Small intestine (tissue), 7 donors: ENCODE measurements at regions not wholly inside any gene's neighbourhood (a gene's known extent, or its start where the extent isn't known, plus 50 kb on each side); places are given as distances from the start of the nearest gene placed in this dataset.

Source experiments
- DNase-seq, 2 donors: peaks; one replicate each; pipeline versions ENCODE4 v3.0.0 to v3.0.0-alpha.2; 2013
- FAIRE-seq: peaks from 2 replicates; lab custom pipeline; 2012; peaks lifted over from hg19 to GRCh38; lab: Jason Lieb, UNC
- H3K27ac ChIP-seq, 3 donors: one replicate each; pipeline ENCODE4 v1.5.1; 2013; ENCODE audit warnings: low read length in 2 of 3, mild to moderate bottlenecking in 2 of 3, control low read depth in 1 of 3, inconsistent platforms in 1 of 3, low read depth in 1 of 3, moderate library complexity in 1 of 3
- H3K27me3 ChIP-seq, 3 donors: one replicate each; pipeline ENCODE4 v1.6.1; 2013; ENCODE audit warnings: low read length in 3 of 3, inconsistent platforms in 1 of 3; ENCODE audit not compliant: control insufficient read depth in 3 of 3, insufficient read depth in 3 of 3
- H3K36me3 ChIP-seq, 3 donors: one replicate each; pipeline ENCODE4 v1.6.1; 2013; ENCODE audit warnings: low read length in 3 of 3, inconsistent platforms in 1 of 3, low read depth in 1 of 3, mild to moderate bottlenecking in 1 of 3, moderate library complexity in 1 of 3; ENCODE audit not compliant: control insufficient read depth in 3 of 3, insufficient read depth in 2 of 3
- H3K4me1 ChIP-seq, 3 donors: one replicate each; pipeline ENCODE4 v1.6.1; 2013; ENCODE audit warnings: low read length in 2 of 3, inconsistent platforms in 1 of 3, low read depth in 1 of 3, mild to moderate bottlenecking in 1 of 3, moderate library complexity in 1 of 3; ENCODE audit not compliant: control insufficient read depth in 3 of 3, insufficient read depth in 2 of 3
- H3K4me3 ChIP-seq, 3 donors: one replicate each; pipeline ENCODE4 v1.5.1; 2013; ENCODE audit warnings: low read length in 3 of 3, control low read depth in 1 of 3, inconsistent platforms in 1 of 3, low read depth in 1 of 3, mild to moderate bottlenecking in 1 of 3, moderate library complexity in 1 of 3
- H3K9me3 ChIP-seq, 2 donors: one replicate each; pipeline ENCODE4 v1.6.1; 2013; ENCODE audit warnings: low read depth in 1 of 2, low read length in 1 of 2; ENCODE audit not compliant: control insufficient read depth in 2 of 2, insufficient read depth in 1 of 2
- WGBS, 3 donors: extraction: QIAGEN DNeasy Blood & Tissue Kit; methylation state at CpG; one replicate each; pipeline ENCODE4 v1.1.7; 2013; 5-methylcytosine and 5-hydroxymethylcytosine counted together
- donor health status: healthy with polysubstance abuse.
- donor health status: control.
- donor health status: control.
- donor health status: Bipolar disorder and iron deficiency.
- donor health status: healthy.

DNA sequence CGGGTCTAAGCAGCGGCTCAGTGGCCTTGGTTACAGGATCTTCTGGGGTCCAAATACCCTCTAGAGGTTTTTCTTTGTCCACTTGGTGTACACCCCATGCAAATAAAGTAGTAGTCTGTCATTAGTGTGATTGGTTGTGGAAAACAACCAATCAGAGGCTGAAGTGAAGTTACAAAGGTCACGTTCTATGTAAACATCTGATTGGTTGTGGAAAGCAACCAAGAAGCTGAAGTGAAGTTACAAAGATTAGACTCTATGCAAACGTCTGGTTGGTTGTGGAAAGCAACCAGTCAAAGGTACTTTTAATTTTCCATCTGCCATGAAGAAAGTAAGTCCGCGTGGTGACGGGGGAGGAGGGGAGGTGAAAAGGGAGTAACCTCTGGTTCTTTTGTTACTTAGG is 790.9 kb downstream of the UQCRFS1 start:
- peaks cover 0 to 7% (median 0%) of the 10 kb centered on the region in 3 donors for H3K27me3 ChIP-seq
- H3K4me1 ChIP-seq = no peaks in the 10 kb centered on the region
- DNase-seq = no peak
- no peaks in the 10 kb centered on the region for H3K36me3 ChIP-seq
- no peaks in the 10 kb centered on the region for H3K9me3 ChIP-seq
- H3K4me3 ChIP-seq = no peak overlapping the region
- WGBS, 3 donors = 60 to 71% (median 66%) methylated on average over 7 of the region's 7 CpGs
- H3K27ac ChIP-seq = no peak overlapping the region
- FAIRE-seq = no peak

- H3K9me3 ChIP-seq = no peaks in the 10 kb centered on the region
- H3K36me3 ChIP-seq = no peaks in the 10 kb centered on the region
- no peaks in the 10 kb centered on the region for H3K4me1 ChIP-seq
- DNase-seq (no peak), FAIRE-seq (no peak)
- H3K27me3 ChIP-seq = peaks cover 0 to 3% (median 0%) of the 10 kb centered on the region in 3 donors
- no peak overlapping the region for H3K27ac ChIP-seq
- 73 to 85% (median 75%) methylated on average over 13 of the region's 13 CpGs for WGBS, 3 donors
- H3K4me3 ChIP-seq = no peak overlapping the region
These were observed 792.0 kb downstream of the UQCRFS1 start for GRCh38 chr19:28420811-28421550.

DNA sequence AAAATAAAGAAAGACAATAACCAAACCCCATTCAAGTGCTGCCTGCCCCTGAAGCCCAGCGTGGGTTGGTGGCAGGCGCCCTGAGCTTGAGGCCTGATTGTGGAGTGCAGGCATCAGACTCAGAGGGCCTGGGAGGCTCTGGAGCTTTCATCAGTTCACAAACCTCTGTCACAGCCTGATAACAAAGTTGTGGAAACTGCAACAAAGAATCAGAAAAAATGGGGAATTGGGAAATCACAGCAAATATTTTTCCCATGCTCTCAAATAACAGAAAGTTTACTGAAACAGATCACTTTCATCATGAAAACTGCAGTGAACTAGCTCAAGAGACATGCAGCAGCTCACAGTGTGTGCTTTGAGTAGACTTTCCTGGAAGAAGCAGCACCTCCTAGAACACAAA is 793.6 kb downstream of the UQCRFS1 start:
- H3K27ac ChIP-seq = no peak overlapping the region
- no peak for FAIRE-seq
- no peaks in the 10 kb centered on the region for H3K36me3 ChIP-seq
- H3K27me3 ChIP-seq = no peaks in the 10 kb centered on the region
- WGBS, 3 donors = 84 to 97% (median 89%) methylated on average over 2 of the region's 2 CpGs
- no peak overlapping the region for H3K4me3 ChIP-seq
- no peak for DNase-seq
- H3K4me1 ChIP-seq = no peaks in the 10 kb centered on the region
- no peaks in the 10 kb centered on the region for H3K9me3 ChIP-seq

GRCh38 chr19:28417361-28417760 is 795.6 kb downstream of the UQCRFS1 start:
- no peak for DNase-seq
- Histone ChIP-seq H3K4me1 (no peaks in the 10 kb centered on the region), H3K27me3 (no peaks in the 10 kb centered on the region), H3K9me3 (no peaks in the 10 kb centered on the region), H3K4me3 (no peak overlapping the region), H3K27ac (no peak overlapping the region), H3K36me3 (no peaks in the 10 kb centered on the region)
- no peak for FAIRE-seq
- 77 to 89% (median 80%) methylated on average over 5 of the region's 5 CpGs for WGBS, 3 donors

DNA sequence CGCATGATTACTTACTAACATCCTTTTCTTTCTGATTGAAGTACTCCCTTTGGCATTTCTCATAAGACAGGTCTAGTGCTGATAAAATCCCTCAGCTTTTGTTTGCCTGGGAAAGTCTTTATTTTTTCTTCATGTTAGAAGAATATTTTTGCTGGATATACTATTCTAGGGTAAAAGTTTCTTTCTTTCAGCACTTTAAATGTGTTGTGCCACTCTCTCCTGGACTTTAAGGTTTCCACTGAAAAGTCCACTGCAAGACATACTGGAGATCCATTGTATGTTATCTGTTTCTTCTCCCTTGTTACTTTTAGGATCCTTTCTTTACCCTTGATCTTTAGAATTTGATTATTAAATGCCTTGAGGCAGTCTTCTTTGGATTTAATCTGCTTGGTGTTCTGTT is 796.7 kb downstream of the UQCRFS1 start:
- H3K9me3 ChIP-seq = no peaks in the 10 kb centered on the region
- no peak overlapping the region for H3K4me3 ChIP-seq
- DNase-seq (no peak), FAIRE-seq (no peak)
- 89 to 97% (median 95%) methylated on average over 1 of the region's 1 CpG for WGBS, 3 donors
- no peaks in the 10 kb centered on the region for H3K4me1 ChIP-seq
- no peak overlapping the region for H3K27ac ChIP-seq
- no peaks in the 10 kb centered on the region for H3K27me3 ChIP-seq
- H3K36me3 ChIP-seq = no peaks in the 10 kb centered on the region

DNA sequence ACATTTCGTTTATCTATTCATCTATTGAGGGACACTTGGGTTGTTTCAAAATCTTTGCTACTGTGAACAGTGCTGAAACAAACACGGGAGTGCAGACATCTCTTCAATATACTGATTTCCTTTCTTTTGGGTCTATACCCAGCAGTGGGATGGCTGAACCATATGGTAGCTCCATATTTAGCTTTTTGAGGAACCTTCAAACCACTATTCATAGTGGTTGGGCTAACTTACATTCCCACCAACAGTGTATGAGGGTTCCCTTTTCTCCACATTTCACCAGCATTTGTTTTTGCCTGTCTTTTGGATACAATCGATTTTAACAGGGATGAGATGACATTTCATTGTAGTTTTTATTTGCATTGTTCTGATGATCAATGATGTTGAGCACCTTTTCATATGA is 798.2 kb downstream of the UQCRFS1 start:
- FAIRE-seq (no peak), DNase-seq (no peak)
- H3K27me3 ChIP-seq = no peaks in the 10 kb centered on the region
- H3K9me3 ChIP-seq = no peaks in the 10 kb centered on the region
- H3K4me1 ChIP-seq = no peaks in the 10 kb centered on the region
- H3K27ac ChIP-seq = no peak overlapping the region
- 33 to 54% (median 52%) methylated on average over 3 of the region's 3 CpGs for WGBS, 3 donors
- no peak overlapping the region for H3K4me3 ChIP-seq
- H3K36me3 ChIP-seq = no peaks in the 10 kb centered on the region

DNA sequence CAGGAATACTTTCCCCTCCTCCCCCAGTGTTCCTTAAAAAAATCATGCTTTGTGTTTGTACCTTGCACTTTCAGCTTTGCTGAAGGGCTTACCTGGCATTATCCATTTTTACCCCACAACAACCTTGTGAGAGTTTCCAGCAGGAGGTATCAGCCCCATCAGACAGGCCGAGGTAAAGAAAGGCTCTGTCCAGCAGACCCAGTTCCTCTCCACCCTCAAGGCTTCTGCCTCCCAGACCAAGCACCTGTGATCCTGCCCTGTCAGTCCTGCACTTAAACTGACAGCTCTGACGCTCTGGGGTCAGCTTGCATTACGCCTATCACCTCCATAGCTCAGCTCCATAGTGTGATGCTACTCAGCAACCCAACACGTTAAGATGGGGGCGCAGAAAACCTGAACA is 803.1 kb downstream of the UQCRFS1 start:
- H3K27me3 ChIP-seq = peaks cover 0 to 4% (median 0%) of the 10 kb centered on the region in 3 donors
- FAIRE-seq (no peak), DNase-seq (no peak)
- 58 to 76% (median 61%) methylated on average over 5 of the region's 5 CpGs for WGBS, 3 donors
- no peaks in the 10 kb centered on the region for H3K36me3 ChIP-seq
- H3K9me3 ChIP-seq = no peaks in the 10 kb centered on the region
- no peaks in the 10 kb centered on the region for H3K4me1 ChIP-seq
- no peak overlapping the region for H3K27ac ChIP-seq
- H3K4me3 ChIP-seq = no peak overlapping the region

DNA sequence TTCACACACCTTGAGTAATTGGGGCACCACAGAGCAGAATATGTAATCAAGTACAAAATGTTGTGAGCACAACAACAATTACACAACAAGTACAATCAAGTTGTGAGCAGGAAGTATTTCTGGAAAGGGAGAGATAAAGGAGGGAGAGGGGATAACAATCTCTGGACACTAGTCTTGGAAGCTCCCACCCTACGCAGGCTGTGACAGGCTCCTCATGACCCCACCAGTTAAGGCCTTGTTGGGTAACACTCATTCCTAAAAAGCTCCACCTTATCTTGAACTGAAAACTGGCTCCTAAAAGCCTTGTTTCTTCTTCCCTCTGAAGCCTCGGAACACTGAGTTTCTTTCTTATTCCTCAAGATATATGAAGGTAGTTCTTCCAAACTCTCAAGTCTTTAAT is 806.0 kb downstream of the UQCRFS1 start:
- no peaks in the 10 kb centered on the region for H3K36me3 ChIP-seq
- DNase-seq (no peak), FAIRE-seq (no peak)
- H3K4me1 ChIP-seq = no peaks in the 10 kb centered on the region
- H3K27me3 ChIP-seq = peaks cover 0 to 4% (median 0%) of the 10 kb centered on the region in 3 donors
- no peak overlapping the region for H3K4me3 ChIP-seq
- no peaks in the 10 kb centered on the region for H3K9me3 ChIP-seq
- no peak overlapping the region for H3K27ac ChIP-seq
- 82 to 89% (median 84%) methylated on average over 2 of the region's 2 CpGs for WGBS, 3 donors

- FAIRE-seq = no peak
These were observed 807.6 kb downstream of the UQCRFS1 start for GRCh38 chr19:28405346-28405742.

More at GRCh38 chr19:28405346-28405742, 807.6 kb downstream of the UQCRFS1 start:
- 51 to 72% (median 53%) methylated on average over 13 of the region's 13 CpGs for WGBS, 3 donors
- Histone ChIP-seq H3K4me1 (no peaks in the 10 kb centered on the region), H3K4me3 (no peak overlapping the region), H3K27ac (no peak overlapping the region), H3K9me3 (no peaks in the 10 kb centered on the region), H3K36me3 (no peaks in the 10 kb centered on the region), H3K27me3 (peaks cover 0 to 4% (median 0%) of the 10 kb centered on the region in 3 donors)
- DNase-seq = no peak
